NCI-H345 treated with DMSO at 0.1 percent for 48 hours (cell line): ENCODE measurements at regions not wholly inside any gene's neighbourhood (a gene's known extent, or its start where the extent isn't known, plus 50 kb on each side); places are given as distances from the start of the nearest gene placed in this dataset.
"Not testable (repeated sequence)": the region's sequence is repeated elsewhere in the genome, so short reads cannot be mapped to it uniquely, and the experiment has no call there.

ENCODE experiments used
- DNase-seq: peaks from one replicate; lab custom pipeline; 2025; ENCODE audit not compliant: unreplicated experiment; lab: John Stamatoyannopoulos, UW

DNA sequence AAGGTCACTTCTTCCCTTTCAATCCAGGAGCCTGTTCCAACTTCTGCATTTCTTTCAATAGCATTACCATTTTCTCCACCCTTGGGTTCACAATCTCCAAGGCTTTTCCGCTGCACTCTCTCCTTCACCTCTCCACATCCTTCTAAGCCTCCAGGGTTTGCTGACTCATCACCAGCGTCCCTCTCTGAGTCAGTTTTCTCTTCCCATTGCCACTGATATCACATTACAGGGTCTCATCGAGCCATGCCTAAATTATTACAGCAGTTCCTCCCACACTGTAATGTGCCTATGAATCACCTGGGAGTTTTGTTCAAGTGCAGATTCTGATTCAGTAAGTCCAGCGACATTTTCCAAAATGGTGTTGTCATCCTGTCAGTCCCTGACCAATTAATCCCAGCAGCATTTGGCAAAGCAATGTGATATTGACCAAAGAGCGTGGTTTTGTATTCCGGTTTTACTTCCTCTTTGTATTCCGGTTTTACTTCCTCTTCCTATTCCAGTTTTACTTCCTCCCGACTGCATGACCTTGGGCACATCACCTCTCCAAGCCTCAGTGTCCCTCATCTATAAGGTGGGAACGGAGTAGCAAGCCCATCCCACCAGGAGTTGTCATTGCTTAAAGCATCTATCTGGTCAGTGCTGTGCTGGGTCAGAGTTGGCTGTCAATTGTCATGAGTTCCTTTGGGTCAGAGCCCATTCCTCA lies 208.3 kb upstream of the NBPF12 start:
- not testable (repeated sequence) for DNase-seq

GRCh38 chr1:146715054-146715453 lies 223.1 kb upstream of the NBPF12 start:
- DNase-seq = not testable (repeated sequence)

DNA sequence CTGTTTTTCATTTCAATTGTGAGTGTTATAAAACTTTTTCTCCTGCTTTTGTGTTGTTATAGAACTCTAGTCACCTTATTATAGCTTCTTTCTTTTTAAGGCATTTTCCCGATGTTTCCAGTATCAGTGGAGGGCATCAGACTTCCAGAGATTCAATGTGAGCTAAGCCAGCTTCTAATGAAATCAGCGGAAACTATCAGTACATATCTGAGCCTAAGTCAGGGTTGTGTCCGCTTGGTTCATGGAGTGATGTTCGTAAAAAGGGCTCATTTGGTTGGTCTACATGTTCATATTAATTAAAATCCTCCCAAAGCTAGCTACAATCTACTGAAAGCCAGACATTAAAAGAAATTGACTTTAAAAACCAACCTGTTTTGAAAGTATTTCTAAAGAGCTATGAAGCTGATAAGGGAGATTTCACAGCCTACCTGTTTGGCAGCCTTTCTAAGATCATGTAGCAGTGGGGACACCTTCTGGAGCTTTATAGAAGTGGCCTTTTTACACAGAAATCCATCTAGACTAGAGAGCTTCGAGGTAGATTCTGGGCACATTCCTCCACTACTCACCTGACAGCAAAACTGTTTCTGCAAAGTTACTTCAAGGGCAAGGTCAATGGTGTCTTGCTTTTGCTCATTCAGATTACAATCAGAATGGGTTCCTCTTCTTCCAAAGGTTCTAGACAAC lies 227.1 kb upstream of the NBPF12 start:
- peak; percentile 76 for DNase-seq

DNA sequence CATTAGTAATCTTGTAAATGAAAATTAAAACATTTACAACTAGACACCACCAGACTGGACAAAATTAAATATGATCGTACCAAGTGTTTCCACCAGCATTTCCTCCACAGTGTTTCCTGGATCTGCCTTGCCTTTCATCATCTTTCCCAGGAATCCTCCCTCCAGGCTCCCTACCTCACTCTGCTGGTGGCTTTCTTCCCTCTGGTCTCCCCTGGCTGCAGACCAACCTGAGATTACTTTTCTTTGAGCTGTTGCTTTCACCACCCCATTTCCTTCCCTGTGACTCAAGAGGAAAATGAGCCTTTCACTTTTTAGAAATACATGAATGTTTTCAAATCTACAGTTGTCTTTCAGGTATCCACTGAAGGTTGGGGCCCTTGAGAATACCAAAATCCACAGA lies 228.8 kb upstream of the NBPF12 start:
- DNase-seq = not testable (repeated sequence)

- not testable (repeated sequence) for DNase-seq
Observed at GRCh38 chr1:146704162-146704724, 233.9 kb upstream of the NBPF12 start.

DNA sequence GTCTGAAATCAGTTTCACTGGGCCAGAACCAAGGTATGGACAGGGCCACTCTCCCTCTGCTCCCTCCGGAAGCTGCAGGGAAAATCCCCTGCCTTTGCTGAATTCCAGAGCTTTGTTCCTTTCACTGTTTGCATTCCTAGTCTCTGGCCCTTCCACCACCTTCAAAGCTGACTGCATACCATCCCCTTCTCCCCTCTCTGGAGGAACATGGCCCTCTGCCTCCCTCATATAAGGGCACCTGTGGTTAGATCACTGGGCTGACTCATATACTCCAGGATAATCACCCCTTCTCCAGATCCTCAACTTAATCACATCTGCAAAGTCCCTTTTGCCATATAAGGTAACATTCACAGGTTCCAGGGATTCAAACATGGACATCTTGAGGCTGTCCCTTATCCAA lies 236.8 kb upstream of the NBPF12 start:
- not testable (repeated sequence) for DNase-seq

DNA sequence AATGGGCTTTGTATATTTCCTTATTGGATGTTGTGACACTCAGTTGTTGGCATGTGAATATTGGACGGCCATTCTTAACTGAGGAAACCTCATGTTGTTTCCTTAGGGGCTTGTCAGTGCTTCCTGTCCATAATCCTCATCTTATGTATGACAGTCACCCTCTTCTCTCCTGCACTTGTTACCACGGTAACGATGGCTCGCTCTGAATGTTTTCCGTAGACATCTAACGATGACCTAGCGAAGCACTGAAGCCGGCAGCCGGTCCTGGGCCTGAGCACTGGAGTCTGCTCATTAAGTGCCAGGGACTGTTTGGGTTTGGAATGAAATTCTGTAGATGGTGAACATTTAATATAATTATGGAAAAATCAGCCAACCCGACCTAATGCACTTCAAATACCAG lies 242.7 kb upstream of the NBPF12 start:
- DNase-seq = not testable (repeated sequence)

GRCh38 chr1:146691798-146692197 lies 246.3 kb upstream of the NBPF12 start:
- not testable (repeated sequence) for DNase-seq

DNA sequence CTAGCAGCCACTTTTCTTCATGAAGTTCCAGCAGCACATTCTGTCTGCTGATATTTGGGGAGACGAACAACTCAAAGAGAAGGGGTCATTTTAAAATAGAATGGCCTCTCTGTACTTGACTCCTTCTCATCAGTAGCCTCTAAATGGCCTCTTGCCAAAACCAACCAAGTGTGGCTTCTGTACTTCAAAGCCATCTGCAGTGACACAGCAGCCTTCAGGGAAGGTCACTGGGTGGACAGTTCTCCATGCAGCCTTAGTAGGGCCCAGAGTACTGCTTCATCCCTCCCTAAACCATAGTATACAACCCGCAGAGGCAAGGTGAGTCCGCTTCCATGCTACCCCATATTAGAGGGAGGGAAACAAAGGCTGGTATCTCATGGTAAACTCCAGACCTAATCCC lies 249.2 kb upstream of the NBPF12 start:
- not testable (repeated sequence) for DNase-seq

- DNase-seq = not testable (repeated sequence)
Observed at GRCh38 chr1:146686777-146687366, 251.3 kb upstream of the NBPF12 start.

DNA sequence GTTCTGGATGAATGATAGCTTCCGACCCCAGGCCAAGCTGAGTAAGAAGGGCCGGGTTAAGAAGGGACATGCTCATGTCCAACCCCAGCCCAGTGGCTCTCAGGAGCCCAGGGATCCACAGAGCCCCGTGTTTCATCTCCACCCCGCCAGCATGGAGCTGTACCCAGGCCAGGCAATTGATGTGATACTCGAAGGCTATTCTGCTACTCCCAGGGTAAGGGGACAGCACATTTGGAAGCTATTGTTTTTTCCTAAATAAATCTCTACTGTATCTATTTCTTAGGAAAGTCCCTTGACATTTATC lies 255.0 kb upstream of the NBPF12 start:
- not testable (repeated sequence) for DNase-seq

- not testable (repeated sequence) for DNase-seq
Observed at GRCh38 chr1:146682227-146683125, 255.6 kb upstream of the NBPF12 start.

DNA sequence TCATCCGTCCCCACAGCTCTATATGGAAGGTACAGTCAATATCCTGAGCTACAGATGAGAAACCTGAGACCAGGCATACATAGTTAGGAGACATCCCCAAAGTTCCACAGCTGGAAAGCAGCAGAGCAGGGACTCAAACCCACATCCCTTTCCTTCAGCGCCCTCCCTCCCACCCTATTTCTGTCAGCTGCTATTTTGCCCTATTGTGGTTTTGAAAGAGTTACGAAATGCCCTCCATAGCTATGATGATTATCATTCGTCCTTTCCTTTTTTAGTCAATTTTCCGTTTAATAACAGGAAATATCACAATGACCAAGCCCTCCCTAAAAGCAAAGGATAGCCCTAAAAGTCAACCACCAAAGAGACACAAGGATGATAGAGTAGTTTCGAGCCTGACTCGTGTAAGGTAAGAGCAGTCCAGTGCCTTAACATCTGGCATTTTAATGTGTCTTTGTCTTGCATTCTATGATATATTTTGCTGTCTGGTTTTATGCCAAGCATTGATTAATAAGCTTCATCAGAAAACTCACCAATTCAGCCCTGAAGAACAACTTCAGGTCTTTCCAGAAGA lies 264.3 kb upstream of the NBPF12 start:
- DNase-seq = not testable (repeated sequence)

GRCh38 chr1:146672608-146673007 lies 265.5 kb upstream of the NBPF12 start:
- not testable (repeated sequence) for DNase-seq

DNA sequence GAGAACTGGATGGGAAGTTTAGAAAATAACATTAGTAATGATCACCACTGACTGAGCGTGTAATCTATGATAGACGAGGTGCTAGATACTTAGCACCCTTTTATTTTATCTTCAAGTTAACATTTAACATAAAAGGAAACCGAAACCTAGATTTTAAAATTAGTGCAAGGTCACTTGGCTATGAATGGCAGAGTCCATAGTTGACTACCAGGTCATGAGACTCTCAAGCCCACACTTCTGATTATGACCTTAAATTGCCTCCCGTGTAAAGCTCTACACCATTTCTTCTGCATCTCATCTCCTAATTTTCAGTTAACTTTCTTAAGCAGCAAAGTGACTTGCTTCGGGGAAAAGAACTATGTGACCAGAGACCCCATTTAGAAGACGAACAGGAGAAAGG lies 266.5 kb upstream of the NBPF12 start:
- not testable (repeated sequence) for DNase-seq

DNA sequence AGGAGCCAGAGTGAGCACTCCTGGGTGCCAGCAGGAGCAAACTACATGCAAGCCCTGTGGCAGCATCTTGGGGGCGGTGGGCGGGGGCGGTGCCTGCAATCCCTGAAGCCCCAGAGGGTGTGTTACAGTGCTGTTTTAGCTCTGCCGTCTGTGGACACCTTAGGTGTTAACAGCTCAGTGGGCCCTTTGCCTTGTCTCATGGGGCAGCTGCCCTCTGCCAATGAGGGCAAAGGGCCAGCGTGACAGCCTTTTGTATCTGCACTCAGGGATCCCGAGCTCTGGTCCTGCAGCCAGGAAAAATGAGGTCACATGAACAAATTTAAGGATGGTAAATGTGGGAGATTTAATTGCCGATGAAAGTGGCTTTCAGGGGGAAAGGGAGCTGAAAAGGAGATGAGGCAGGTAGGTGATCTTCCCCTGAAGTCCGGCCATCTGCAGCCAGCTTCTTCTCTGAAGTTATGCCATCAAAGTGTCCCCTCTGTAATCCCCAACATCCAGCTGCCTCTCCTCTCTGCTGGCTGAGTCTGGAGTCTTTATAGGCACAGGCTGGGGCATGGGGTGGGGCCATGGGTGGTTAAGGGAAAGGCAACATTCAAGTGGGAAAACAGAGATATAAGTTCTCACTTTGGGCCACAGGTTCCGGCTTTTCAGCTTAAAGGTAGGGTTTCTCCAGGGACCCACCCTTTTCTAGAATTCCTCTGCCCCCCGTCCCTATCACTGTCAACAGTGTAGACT lies 267.1 kb upstream of the NBPF12 start:
- not testable (repeated sequence) for DNase-seq

GRCh38 chr1:146666275-146666674 lies 271.8 kb upstream of the NBPF12 start:
- not testable (repeated sequence) for DNase-seq

- not testable (repeated sequence) for DNase-seq
Observed at GRCh38 chr1:146660242-146660641, 277.9 kb upstream of the NBPF12 start.

GRCh38 chr1:146656356-146657060 lies 281.6 kb upstream of the NBPF12 start:
- not testable (repeated sequence) for DNase-seq
